SK-N-SH (cell line): ENCODE measurements at regions not wholly inside any gene's neighbourhood (a gene's known extent, or its start where the extent isn't known, plus 50 kb on each side); places are given as distances from the start of the nearest gene placed in this dataset.

Experiments
- CTCF ChIA-PET: fragments of 300-600, 350-600 bp; formaldehyde crosslinking; extraction: SDS; loops from one replicate; lab custom pipeline; 2021; lab: Yijun Ruan, JAX
- POLR2A ChIA-PET: fragments of 350-600 bp; sonication (Branson Sonifier 250); formaldehyde crosslinking; extraction: SDS; loops from one replicate; lab custom pipeline; 2020; ENCODE audit warnings: antibody characterized with exemption, inconsistent platforms; lab: Yijun Ruan, JAX
- DNase-seq: peaks from one replicate; pipeline ENCODE4 v3.0.0; 2012
- H2AFZ ChIP-seq: fragments of 200-600 bp; sonication (generic); 2 replicates; pipeline ENCODE4 v1.8.1; 2016; ENCODE audit warnings: antibody characterized with exemption, mild to moderate bottlenecking, low read depth
- H3F3A ChIP-seq: fragments of 200-600 bp; sonication (generic); replicated peaks from 2 replicates; pipeline ENCODE3; 2016; ENCODE audit warnings: antibody characterized with exemption, mild to moderate bottlenecking; ENCODE audit not compliant: insufficient read depth
- H3K27ac ChIP-seq, 2 experiments: fragments of 200-500 bp in 1 of 2; fragments of 200-600 bp in 1 of 2; sonication (Bioruptor generic) in 1 of 2; sonication (generic), shearing (Covaris generic) in 1 of 2; 2 replicates each; pipeline versions ENCODE4 v1.5.1 to v1.6.1; 2014 to 2016; ENCODE audit warnings: low read depth in 2 of 2, inconsistent platforms in 1 of 2, low read length in 1 of 2, mild to moderate bottlenecking in 1 of 2, mixed read lengths in 1 of 2
- H3K27me3 ChIP-seq: fragments of 200-600 bp; sonication (generic), shearing (Covaris generic); 2 replicates; pipeline ENCODE4 v1.6.1; 2016; ENCODE audit warnings: mixed run types; ENCODE audit not compliant: insufficient read depth
- H3K36me3 ChIP-seq, 2 experiments: fragments of 200-500 bp in 1 of 2; fragments of 200-600 bp in 1 of 2; sonication (Bioruptor generic) in 1 of 2; sonication (generic) in 1 of 2; replicated peaks in 1 of 2; 2 replicates each; pipeline versions ENCODE3 to v1.5.1; 2014 to 2016; ENCODE audit warnings: low read length in 1 of 2, mild to moderate bottlenecking in 1 of 2; ENCODE audit not compliant: insufficient read depth in 2 of 2, control insufficient read depth in 1 of 2
- H3K4me1 ChIP-seq, 2 experiments: fragments of 200-500 bp in 1 of 2; fragments of 200-600 bp in 1 of 2; sonication (Bioruptor generic) in 1 of 2; sonication (generic), shearing (Covaris generic) in 1 of 2; 2 replicates each; pipeline versions ENCODE4 v1.5.1 to v1.6.1; 2014 to 2016; ENCODE audit warnings: low read depth in 1 of 2, low read length in 1 of 2, mixed run types in 1 of 2; ENCODE audit not compliant: insufficient read depth in 2 of 2, control insufficient read depth in 1 of 2
- H3K4me2 ChIP-seq: fragments of 200-600 bp; sonication (generic), shearing (Covaris generic); 2 replicates; pipeline ENCODE4 v1.6.1; 2017; ENCODE audit warnings: mixed run types
- H3K4me3 ChIP-seq, 2 experiments: fragments of 200-500 bp in 1 of 2; fragments of 200-600 bp in 1 of 2; sonication (Bioruptor generic) in 1 of 2; sonication (generic), shearing (Covaris generic) in 1 of 2; 2 replicates each; pipeline versions ENCODE4 v1.5.1 to v1.8.1; 2014 to 2016; ENCODE audit warnings: low read depth in 2 of 2, inconsistent platforms in 1 of 2, low read length in 1 of 2, mild to moderate bottlenecking in 1 of 2, mixed read lengths in 1 of 2, moderate library complexity in 1 of 2
- H3K79me2 ChIP-seq: fragments of 200-600 bp; sonication (generic); 2 replicates; pipeline ENCODE4 v1.8.1; 2017; ENCODE audit warnings: mild to moderate bottlenecking; ENCODE audit not compliant: insufficient read depth
- H3K9ac ChIP-seq: fragments of 200-600 bp; sonication (generic); 2 replicates; pipeline ENCODE4 v1.6.1; 2017; ENCODE audit warnings: mixed run types
- H3K9me2 ChIP-seq: fragments of 200-600 bp; sonication (generic); 2 replicates; pipeline ENCODE4 v1.6.1; 2017; ENCODE audit warnings: mixed run types
- H3K9me3 ChIP-seq: fragments of 200-600 bp; sonication (generic); 2 replicates; pipeline ENCODE4 v1.6.1; 2017; ENCODE audit warnings: mixed run types, mild to moderate bottlenecking, moderate library complexity
- H4K20me1 ChIP-seq: fragments of 200-600 bp; sonication (generic); 2 replicates; pipeline ENCODE4 v1.6.1; 2017; ENCODE audit warnings: mild to moderate bottlenecking, mixed run types; ENCODE audit not compliant: insufficient read depth
- ELF1 ChIP-seq: IDR thresholded peaks from 2 replicates; pipeline ENCODE4 v1.4.0; 2012
- EP300 ChIP-seq, 2 experiments: IDR thresholded peaks; 2 replicates each; pipeline versions ENCODE4 v1.4.0 to v1.6.1; 2012; ENCODE audit warnings: borderline replicate concordance in 1 of 2, low read depth in 1 of 2, low read length in 1 of 2
- FOXJ3 ChIP-seq: sonication (generic); formaldehyde crosslinking; IDR thresholded peaks from 2 replicates; pipeline ENCODE4 v1.5.1; 2020; ENCODE audit warnings: mild to moderate bottlenecking, missing genetic modification reagents
- FOXM1 ChIP-seq: IDR thresholded peaks from 2 replicates; pipeline ENCODE4 v1.4.0; 2012; ENCODE audit warnings: low read depth, mild to moderate bottlenecking
- GABPA ChIP-seq: IDR thresholded peaks from 2 replicates; pipeline ENCODE4 v1.4.0; 2012; ENCODE audit warnings: low read depth, mild to moderate bottlenecking
- GATA2 ChIP-seq: sonication (generic); formaldehyde crosslinking; IDR thresholded peaks from 2 replicates; pipeline ENCODE4 v1.5.0; 2020; ENCODE audit warnings: mild to moderate bottlenecking, missing genetic modification reagents
- JUND ChIP-seq: IDR thresholded peaks from 2 replicates; pipeline ENCODE4 v1.4.0; 2012
- NRF1 ChIP-seq: IDR thresholded peaks from 2 replicates; pipeline ENCODE4 v1.6.1; 2012; ENCODE audit warnings: low read depth, mild to moderate bottlenecking, low read length
- RAD21 ChIP-seq: IDR thresholded peaks from 2 replicates; pipeline ENCODE4 v1.6.1; 2012; ENCODE audit warnings: mild to moderate bottlenecking, low read length
- RCOR1 ChIP-seq: fragments of 150-350 bp; IDR thresholded peaks from 2 replicates; pipeline ENCODE4 v1.6.1; 2017; ENCODE audit warnings: antibody characterized with exemption, low read length
- RFX5 ChIP-seq: IDR thresholded peaks from 2 replicates; pipeline ENCODE4 v1.6.1; 2012; ENCODE audit warnings: mild to moderate bottlenecking, improper control_type of control experiment, low read length
- SIN3A ChIP-seq: IDR thresholded peaks from 2 replicates; pipeline ENCODE4 v1.6.1; 2012; ENCODE audit warnings: low read depth, mild to moderate bottlenecking, low read length, moderate library complexity, borderline replicate concordance
- TAF1 ChIP-seq: IDR thresholded peaks from 2 replicates; pipeline ENCODE4 v1.6.1; 2012; ENCODE audit warnings: low read depth, mild to moderate bottlenecking, low read length, moderate library complexity, borderline replicate concordance
- TCF12 ChIP-seq: IDR thresholded peaks from 2 replicates; pipeline ENCODE4 v1.4.0; 2012
- WGBS: methylation state at CpG from one replicate; pipeline ENCODE4 v1.1.6; 2017; ENCODE audit warnings: low lambda C conversion rate; 5-methylcytosine and 5-hydroxymethylcytosine counted together
- TF ChIP-seq, protein P1 (sequence below): IDR thresholded peaks from 2 replicates; pipeline ENCODE4; 2012
- TF ChIP-seq, protein P2 (sequence below): IDR thresholded peaks from 2 replicates; pipeline ENCODE4 v1.4.0; 2012; ENCODE audit warnings: low read depth, borderline replicate concordance
- TF ChIP-seq, protein P3 (sequence below): fragments of 200-600 bp; sonication (generic); IDR thresholded peaks from 2 replicates; pipeline ENCODE4 v1.6.1; 2017; ENCODE audit warnings: antibody characterized with exemption, mild to moderate bottlenecking, moderate library complexity
- TF ChIP-seq, protein P4 (sequence below): fragments of 150-350 bp; IDR thresholded peaks from 2 replicates; pipeline ENCODE4 v1.6.1; 2017; ENCODE audit warnings: antibody characterized with exemption, low read length, low read depth, borderline replicate concordance
- TF ChIP-seq, protein P5 (sequence below): IDR thresholded peaks from 2 replicates; pipeline ENCODE4 v1.4.0; 2012; ENCODE audit warnings: low read depth
- TF ChIP-seq, protein P6 (sequence below): IDR thresholded peaks from 2 replicates; pipeline ENCODE4 v1.6.1; 2012; ENCODE audit warnings: mild to moderate bottlenecking, low read depth, low read length, moderate library complexity

DNA sequence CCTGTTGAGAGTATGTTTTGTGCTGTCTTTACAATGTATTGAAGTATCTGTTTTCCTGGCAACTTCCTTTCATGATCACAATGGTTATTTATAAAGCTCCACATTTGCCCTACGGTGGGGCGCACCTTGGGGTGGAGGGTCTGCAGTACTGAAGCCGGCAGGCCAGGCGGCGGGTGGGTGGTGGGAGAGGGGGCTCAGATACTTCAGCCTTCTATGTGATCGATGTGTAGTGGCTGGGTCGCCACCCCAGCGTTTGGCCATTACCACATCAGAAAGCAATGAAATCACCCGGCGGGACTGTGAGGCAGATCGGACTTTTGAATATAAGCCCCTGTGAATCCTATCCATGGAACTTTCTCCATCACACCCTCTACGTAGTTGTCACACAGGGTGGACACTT lies 196.6 kb downstream of the FOXL1 start:
- TF ChIP-seq EP300 (IDR thresholded peaks at IDR 0.05; ENCODE audit: borderline replicate concordance in 1 of 2, low read depth in 1 of 2, low read length in 1 of 2) (no peak), RAD21 (no peak), GATA2 (CRISPR knock-in tag) (no peak), RFX5 (no peak), SIN3A (no peak), JUND (no peak), RCOR1 (no peak), TCF12 (no peak), GABPA (no peak), NRF1 (no peak), FOXJ3 (CRISPR knock-in tag) (no peak), ELF1 (no peak), TAF1 (no peak), FOXM1 (no peak)
- TF ChIP-seq, protein P1, sequence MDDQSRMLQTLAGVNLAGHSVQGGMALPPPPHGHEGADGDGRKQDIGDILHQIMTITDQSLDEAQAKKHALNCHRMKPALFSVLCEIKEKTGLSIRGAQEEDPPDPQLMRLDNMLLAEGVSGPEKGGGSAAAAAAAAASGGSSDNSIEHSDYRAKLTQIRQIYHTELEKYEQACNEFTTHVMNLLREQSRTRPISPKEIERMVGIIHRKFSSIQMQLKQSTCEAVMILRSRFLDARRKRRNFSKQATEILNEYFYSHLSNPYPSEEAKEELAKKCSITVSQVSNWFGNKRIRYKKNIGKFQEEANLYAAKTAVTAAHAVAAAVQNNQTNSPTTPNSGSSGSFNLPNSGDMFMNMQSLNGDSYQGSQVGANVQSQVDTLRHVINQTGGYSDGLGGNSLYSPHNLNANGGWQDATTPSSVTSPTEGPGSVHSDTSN: no peak
- TF ChIP-seq, protein P2, sequence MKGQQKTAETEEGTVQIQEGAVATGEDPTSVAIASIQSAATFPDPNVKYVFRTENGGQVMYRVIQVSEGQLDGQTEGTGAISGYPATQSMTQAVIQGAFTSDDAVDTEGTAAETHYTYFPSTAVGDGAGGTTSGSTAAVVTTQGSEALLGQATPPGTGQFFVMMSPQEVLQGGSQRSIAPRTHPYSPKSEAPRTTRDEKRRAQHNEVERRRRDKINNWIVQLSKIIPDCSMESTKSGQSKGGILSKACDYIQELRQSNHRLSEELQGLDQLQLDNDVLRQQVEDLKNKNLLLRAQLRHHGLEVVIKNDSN: no peak
- TF ChIP-seq, protein P3, sequence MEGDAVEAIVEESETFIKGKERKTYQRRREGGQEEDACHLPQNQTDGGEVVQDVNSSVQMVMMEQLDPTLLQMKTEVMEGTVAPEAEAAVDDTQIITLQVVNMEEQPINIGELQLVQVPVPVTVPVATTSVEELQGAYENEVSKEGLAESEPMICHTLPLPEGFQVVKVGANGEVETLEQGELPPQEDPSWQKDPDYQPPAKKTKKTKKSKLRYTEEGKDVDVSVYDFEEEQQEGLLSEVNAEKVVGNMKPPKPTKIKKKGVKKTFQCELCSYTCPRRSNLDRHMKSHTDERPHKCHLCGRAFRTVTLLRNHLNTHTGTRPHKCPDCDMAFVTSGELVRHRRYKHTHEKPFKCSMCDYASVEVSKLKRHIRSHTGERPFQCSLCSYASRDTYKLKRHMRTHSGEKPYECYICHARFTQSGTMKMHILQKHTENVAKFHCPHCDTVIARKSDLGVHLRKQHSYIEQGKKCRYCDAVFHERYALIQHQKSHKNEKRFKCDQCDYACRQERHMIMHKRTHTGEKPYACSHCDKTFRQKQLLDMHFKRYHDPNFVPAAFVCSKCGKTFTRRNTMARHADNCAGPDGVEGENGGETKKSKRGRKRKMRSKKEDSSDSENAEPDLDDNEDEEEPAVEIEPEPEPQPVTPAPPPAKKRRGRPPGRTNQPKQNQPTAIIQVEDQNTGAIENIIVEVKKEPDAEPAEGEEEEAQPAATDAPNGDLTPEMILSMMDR: no peak
- TF ChIP-seq, protein P4, sequence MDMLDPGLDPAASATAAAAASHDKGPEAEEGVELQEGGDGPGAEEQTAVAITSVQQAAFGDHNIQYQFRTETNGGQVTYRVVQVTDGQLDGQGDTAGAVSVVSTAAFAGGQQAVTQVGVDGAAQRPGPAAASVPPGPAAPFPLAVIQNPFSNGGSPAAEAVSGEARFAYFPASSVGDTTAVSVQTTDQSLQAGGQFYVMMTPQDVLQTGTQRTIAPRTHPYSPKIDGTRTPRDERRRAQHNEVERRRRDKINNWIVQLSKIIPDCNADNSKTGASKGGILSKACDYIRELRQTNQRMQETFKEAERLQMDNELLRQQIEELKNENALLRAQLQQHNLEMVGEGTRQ: no peak
- TF ChIP-seq, protein P5, sequence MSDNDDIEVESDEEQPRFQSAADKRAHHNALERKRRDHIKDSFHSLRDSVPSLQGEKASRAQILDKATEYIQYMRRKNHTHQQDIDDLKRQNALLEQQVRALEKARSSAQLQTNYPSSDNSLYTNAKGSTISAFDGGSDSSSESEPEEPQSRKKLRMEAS: no peak
- TF ChIP-seq, protein P6, sequence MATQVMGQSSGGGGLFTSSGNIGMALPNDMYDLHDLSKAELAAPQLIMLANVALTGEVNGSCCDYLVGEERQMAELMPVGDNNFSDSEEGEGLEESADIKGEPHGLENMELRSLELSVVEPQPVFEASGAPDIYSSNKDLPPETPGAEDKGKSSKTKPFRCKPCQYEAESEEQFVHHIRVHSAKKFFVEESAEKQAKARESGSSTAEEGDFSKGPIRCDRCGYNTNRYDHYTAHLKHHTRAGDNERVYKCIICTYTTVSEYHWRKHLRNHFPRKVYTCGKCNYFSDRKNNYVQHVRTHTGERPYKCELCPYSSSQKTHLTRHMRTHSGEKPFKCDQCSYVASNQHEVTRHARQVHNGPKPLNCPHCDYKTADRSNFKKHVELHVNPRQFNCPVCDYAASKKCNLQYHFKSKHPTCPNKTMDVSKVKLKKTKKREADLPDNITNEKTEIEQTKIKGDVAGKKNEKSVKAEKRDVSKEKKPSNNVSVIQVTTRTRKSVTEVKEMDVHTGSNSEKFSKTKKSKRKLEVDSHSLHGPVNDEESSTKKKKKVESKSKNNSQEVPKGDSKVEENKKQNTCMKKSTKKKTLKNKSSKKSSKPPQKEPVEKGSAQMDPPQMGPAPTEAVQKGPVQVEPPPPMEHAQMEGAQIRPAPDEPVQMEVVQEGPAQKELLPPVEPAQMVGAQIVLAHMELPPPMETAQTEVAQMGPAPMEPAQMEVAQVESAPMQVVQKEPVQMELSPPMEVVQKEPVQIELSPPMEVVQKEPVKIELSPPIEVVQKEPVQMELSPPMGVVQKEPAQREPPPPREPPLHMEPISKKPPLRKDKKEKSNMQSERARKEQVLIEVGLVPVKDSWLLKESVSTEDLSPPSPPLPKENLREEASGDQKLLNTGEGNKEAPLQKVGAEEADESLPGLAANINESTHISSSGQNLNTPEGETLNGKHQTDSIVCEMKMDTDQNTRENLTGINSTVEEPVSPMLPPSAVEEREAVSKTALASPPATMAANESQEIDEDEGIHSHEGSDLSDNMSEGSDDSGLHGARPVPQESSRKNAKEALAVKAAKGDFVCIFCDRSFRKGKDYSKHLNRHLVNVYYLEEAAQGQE: no peak
- CTCF ChIA-PET: interaction anchor here (1.3 kb wide), 1 partner anchor 14 kb away, joined by 3 read pairs; no protein-coding TSS in a partner anchor
- no peaks in the 10 kb centered on the region for H3K36me3 ChIP-seq
- H2AFZ ChIP-seq: no peak overlapping the region
- DNase-seq: no peak
- peaks cover 15% of the 10 kb centered on the region; the same call in 1 of the 2 replicates for H3K27me3 ChIP-seq
- no peaks in the 10 kb centered on the region for H3K79me2 ChIP-seq
- no peaks in the 10 kb centered on the region for H3K9me3 ChIP-seq
- H3K9ac ChIP-seq: no peak overlapping the region
- H3F3A ChIP-seq: peaks cover 31% of the 10 kb centered on the region
- 4% methylated on average over 12 of the region's 12 CpGs for WGBS
- H3K4me2 ChIP-seq: no peak overlapping the region
- H4K20me1 ChIP-seq: no peaks in the 10 kb centered on the region
- no peak overlapping the region for H3K27ac ChIP-seq
- H3K9me2 ChIP-seq: no peaks in the 10 kb centered on the region
- POLR2A ChIA-PET: no interaction called here
- no peak overlapping the region for H3K4me3 ChIP-seq
- H3K4me1 ChIP-seq: peaks cover 0 to 17% of the 10 kb centered on the region in 2 experiments; a peak in 2 of 4 replicates
